Keratinocyte (primary cell): ENCODE measurements at regions not wholly inside any gene's neighbourhood (a gene's known extent, or its start where the extent isn't known, plus 50 kb on each side); places are given as distances from the start of the nearest gene placed in this dataset.

Experiments
- EZH2 ChIP-seq: IDR thresholded peaks from one replicate; pipeline ENCODE4 v1.6.1; 2012; ENCODE audit warnings: inconsistent platforms, mild to moderate bottlenecking, low read length, moderate library complexity
- TF ChIP-seq, protein P1 (sequence below), 3 experiments: IDR thresholded peaks in 1 of 3; conservative IDR thresholded peaks in 1 of 3; optimal IDR thresholded peaks in 1 of 3; 2 replicates in 2 of 3; 3 replicates in 1 of 3; pipeline versions ENCODE3 to v1.5.1; 2011; ENCODE audit warnings: low read length in 3 of 3, mild to moderate bottlenecking in 3 of 3, moderate library complexity in 2 of 3, control low read depth in 1 of 3, inconsistent platforms in 1 of 3; ENCODE audit not compliant: insufficient read depth in 2 of 3; ENCODE audit errors: extremely low read depth in 1 of 3

DNA sequence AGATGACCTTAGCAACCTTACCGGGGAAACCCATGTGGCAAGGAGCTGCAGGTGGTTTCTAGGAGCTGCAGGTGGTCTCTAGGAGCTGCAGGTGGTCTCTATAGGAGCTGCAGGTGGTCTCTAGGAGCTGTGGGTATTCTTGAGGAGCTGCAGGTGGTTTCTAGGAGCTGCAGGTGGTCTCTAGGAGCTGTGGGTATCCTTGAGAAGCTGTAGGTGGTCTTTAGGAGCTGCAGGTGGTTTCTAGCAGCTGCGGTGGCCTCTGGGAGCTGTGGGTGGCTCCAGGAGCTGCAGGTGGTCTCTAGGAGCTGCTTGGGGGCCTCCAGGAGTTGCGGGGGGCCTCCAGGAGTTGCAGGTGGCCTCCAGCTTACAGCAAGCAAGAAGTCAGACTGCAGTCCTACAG is 997.5 kb downstream of the TBC1D22A start:
- TF ChIP-seq EZH2, result no peak
- TF ChIP-seq, protein P1, sequence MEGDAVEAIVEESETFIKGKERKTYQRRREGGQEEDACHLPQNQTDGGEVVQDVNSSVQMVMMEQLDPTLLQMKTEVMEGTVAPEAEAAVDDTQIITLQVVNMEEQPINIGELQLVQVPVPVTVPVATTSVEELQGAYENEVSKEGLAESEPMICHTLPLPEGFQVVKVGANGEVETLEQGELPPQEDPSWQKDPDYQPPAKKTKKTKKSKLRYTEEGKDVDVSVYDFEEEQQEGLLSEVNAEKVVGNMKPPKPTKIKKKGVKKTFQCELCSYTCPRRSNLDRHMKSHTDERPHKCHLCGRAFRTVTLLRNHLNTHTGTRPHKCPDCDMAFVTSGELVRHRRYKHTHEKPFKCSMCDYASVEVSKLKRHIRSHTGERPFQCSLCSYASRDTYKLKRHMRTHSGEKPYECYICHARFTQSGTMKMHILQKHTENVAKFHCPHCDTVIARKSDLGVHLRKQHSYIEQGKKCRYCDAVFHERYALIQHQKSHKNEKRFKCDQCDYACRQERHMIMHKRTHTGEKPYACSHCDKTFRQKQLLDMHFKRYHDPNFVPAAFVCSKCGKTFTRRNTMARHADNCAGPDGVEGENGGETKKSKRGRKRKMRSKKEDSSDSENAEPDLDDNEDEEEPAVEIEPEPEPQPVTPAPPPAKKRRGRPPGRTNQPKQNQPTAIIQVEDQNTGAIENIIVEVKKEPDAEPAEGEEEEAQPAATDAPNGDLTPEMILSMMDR (optimal IDR thresholded peaks at IDR 0.05 in 1 of 3, IDR thresholded peaks at IDR 0.05 in 1 of 3, conservative IDR thresholded peaks at IDR 0.05 in 1 of 3; ENCODE audit: extremely low read depth in 1 of 3, insufficient read depth in 2 of 3, low read length in 3 of 3), result no peak
